WTC11 (cell line): ENCODE measurements at regions not wholly inside any gene's neighbourhood (a gene's known extent, or its start where the extent isn't known, plus 50 kb on each side); places are given as distances from the start of the nearest gene placed in this dataset.

ENCODE experiments used
- CREB1 ChIP-seq: sonication (generic); formaldehyde crosslinking; IDR thresholded peaks from 2 replicates; pipeline ENCODE4 v1.8.0; 2023; ENCODE audit warnings: mild to moderate bottlenecking, missing genetic modification reagents
- CTCF ChIP-seq: fragments of 200-600 bp; IDR thresholded peaks from 2 replicates; pipeline ENCODE4 v1.8.0; 2022; ENCODE audit warnings: antibody characterized with exemption
- ELF4 ChIP-seq: sonication (generic); formaldehyde crosslinking; IDR thresholded peaks from 2 replicates; pipeline ENCODE4 v1.8.1; 2022; ENCODE audit warnings: low read depth, mild to moderate bottlenecking, moderate library complexity, missing genetic modification reagents
- MXD4 ChIP-seq: fragments of 250-450 bp; sonication (Bioruptor Pico); IDR thresholded peaks from 2 replicates; pipeline ENCODE4 v1.8.0; 2021; ENCODE audit warnings: mild to moderate bottlenecking, moderate library complexity, borderline replicate concordance
- TCF7 ChIP-seq: sonication (generic); formaldehyde crosslinking; IDR thresholded peaks from 2 replicates; pipeline ENCODE4 v1.8.0; 2022; ENCODE audit warnings: mild to moderate bottlenecking, low read depth, missing genetic modification reagents, moderate library complexity
- ZNF425 ChIP-seq: fragments of 250-450 bp; sonication (Bioruptor Pico); conservative IDR thresholded peaks from 2 replicates; pipeline ENCODE4 v1.9.0; 2021; ENCODE audit warnings: mild to moderate bottlenecking
- TF ChIP-seq, protein P1 (sequence below): sonication (generic); formaldehyde crosslinking; IDR thresholded peaks from 2 replicates; pipeline ENCODE4 v1.8.1; 2023; ENCODE audit warnings: mild to moderate bottlenecking, moderate library complexity, missing genetic modification reagents

DNA sequence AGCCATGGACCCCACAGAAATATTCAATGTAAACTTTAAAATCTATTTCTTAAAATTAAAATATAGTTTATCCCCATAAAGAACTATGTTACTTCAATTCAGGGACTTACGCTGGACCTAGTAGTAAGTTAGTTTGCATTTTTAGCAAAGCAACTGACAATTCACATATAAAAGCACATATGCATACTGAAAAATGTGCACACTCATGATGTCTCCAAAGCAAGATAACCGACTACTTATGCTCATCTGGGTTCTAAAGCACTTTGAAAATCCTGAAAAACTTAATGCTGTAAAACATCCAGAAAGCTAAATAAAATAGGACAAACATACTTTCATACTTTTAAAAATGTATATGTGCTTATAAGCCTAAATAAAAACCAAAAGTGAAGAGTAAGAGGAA lies 264.4 kb upstream of the GAS1 start:
- TF ChIP-seq CTCF, result no peak
- TF ChIP-seq ZNF425 (CRISPR knock-in tag), result no peak
- TF ChIP-seq, protein P1, sequence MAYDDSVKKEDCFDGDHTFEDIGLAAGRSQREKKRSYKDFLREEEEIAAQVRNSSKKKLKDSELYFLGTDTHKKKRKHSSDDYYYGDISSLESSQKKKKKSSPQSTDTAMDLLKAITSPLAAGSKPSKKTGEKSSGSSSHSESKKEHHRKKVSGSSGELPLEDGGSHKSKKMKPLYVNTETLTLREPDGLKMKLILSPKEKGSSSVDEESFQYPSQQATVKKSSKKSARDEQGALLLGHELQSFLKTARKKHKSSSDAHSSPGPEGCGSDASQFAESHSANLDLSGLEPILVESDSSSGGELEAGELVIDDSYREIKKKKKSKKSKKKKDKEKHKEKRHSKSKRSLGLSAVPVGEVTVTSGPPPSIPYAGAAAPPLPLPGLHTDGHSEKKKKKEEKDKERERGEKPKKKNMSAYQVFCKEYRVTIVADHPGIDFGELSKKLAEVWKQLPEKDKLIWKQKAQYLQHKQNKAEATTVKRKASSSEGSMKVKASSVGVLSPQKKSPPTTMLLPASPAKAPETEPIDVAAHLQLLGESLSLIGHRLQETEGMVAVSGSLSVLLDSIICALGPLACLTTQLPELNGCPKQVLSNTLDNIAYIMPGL (CRISPR knock-in tag), result no peak
- no peak for TF ChIP-seq MXD4 (CRISPR knock-in tag)
- TF ChIP-seq ELF4, result no peak
- TF ChIP-seq CREB1, result no peak
- no peak for TF ChIP-seq TCF7 (CRISPR knock-in tag)
